Type B pancreatic cell (in vitro differentiated cells): ENCODE measurements at regions not wholly inside any gene's neighbourhood (a gene's known extent, or its start where the extent isn't known, plus 50 kb on each side); places are given as distances from the start of the nearest gene placed in this dataset.

Experiments used
- DNase-seq: peaks from one replicate; pipeline ENCODE4 v3.0.0; 2021; ENCODE audit warnings: mixed read lengths; ENCODE audit not compliant: unreplicated experiment; ENCODE audit errors: extremely low spot score
- H3K27ac Mint-ChIP-seq: 2 replicates; pipeline ENCODE4 v1.8.0; 2021; ENCODE audit warnings: mild to moderate bottlenecking, mixed read lengths
- H3K27me3 Mint-ChIP-seq: 2 replicates; pipeline ENCODE4 v1.8.0; 2021; ENCODE audit warnings: mixed read lengths
- H3K36me3 Mint-ChIP-seq: 2 replicates; pipeline ENCODE4 v1.8.0; 2021; ENCODE audit warnings: mixed read lengths
- H3K4me1 Mint-ChIP-seq: one replicate; pipeline ENCODE4 v1.8.0; 2021; ENCODE audit warnings: mixed read lengths; ENCODE audit not compliant: unreplicated experiment
- H3K4me3 Mint-ChIP-seq: 2 replicates; pipeline ENCODE4 v1.8.0; 2021; ENCODE audit warnings: mild to moderate bottlenecking, mixed read lengths
- H3K9me3 Mint-ChIP-seq: 2 replicates; pipeline ENCODE4 v1.8.0; 2021; ENCODE audit warnings: mixed read lengths
- TF ChIP-seq, protein P1 (sequence below): fragments of 200-600 bp; sonication (generic); conservative IDR thresholded peaks from 2 replicates; pipeline ENCODE4 v1.5.0; 2021; ENCODE audit warnings: antibody characterized with exemption, mild to moderate bottlenecking

DNA sequence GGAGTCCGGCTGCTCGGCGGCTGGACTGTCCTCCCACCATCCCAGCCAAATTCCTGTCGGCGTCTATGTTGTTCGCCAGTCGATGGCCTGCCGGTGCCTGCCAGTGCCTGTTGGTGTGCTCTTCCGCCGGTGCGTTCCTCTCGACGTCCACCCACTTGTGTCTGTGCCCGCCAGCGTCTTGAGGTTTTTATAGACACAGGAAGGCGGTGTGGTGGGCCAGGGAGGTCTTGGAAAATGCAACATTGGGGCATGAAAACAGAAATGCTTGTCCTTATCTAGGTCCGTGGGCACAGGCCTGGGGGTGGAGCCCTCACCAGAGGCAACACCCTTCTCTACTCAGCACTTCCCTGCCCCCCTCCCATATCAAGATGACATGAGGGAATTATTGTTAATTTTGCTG, 167.8 kb downstream of the IRF8 start:
- H3K9me3 Mint-ChIP-seq, result no peaks in the 10 kb centered on the region
- H3K27ac Mint-ChIP-seq, result no peak overlapping the region
- TF ChIP-seq, protein P1, sequence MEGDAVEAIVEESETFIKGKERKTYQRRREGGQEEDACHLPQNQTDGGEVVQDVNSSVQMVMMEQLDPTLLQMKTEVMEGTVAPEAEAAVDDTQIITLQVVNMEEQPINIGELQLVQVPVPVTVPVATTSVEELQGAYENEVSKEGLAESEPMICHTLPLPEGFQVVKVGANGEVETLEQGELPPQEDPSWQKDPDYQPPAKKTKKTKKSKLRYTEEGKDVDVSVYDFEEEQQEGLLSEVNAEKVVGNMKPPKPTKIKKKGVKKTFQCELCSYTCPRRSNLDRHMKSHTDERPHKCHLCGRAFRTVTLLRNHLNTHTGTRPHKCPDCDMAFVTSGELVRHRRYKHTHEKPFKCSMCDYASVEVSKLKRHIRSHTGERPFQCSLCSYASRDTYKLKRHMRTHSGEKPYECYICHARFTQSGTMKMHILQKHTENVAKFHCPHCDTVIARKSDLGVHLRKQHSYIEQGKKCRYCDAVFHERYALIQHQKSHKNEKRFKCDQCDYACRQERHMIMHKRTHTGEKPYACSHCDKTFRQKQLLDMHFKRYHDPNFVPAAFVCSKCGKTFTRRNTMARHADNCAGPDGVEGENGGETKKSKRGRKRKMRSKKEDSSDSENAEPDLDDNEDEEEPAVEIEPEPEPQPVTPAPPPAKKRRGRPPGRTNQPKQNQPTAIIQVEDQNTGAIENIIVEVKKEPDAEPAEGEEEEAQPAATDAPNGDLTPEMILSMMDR, result no peak
- H3K36me3 Mint-ChIP-seq, result no peaks in the 10 kb centered on the region
- peaks cover 45% of the 10 kb centered on the region for H3K27me3 Mint-ChIP-seq
- peaks cover 17% of the 10 kb centered on the region for H3K4me1 Mint-ChIP-seq
- no peak overlapping the region for H3K4me3 Mint-ChIP-seq
- no peak for DNase-seq

DNA sequence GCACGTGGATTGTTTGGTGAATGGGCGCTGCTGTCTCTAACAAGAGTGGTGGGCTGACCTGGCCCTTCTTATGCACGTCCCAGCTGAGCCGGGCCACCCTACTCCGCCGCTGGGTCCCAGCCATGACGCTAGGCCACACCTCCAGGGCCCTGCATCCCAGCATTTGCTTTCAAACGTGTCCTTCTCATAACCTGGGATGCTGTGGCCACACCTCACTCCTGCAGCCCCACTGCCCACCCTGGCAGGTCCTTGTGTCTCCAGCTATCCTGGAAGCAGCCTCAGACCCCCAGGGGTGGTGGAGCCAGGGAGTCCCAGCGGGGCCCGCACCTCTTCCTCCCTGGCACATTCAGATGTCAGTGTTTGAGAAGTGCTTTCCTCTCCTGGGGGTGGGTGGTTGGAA, 168.6 kb downstream of the IRF8 start:
- no peak for DNase-seq
- TF ChIP-seq, protein P1, result no peak
- H3K4me1 Mint-ChIP-seq, result peaks cover 11% of the 10 kb centered on the region
- no peak overlapping the region for H3K4me3 Mint-ChIP-seq
- no peaks in the 10 kb centered on the region for H3K9me3 Mint-ChIP-seq
- H3K27ac Mint-ChIP-seq, result no peak overlapping the region
- H3K36me3 Mint-ChIP-seq, result no peaks in the 10 kb centered on the region
- peaks cover 46% of the 10 kb centered on the region for H3K27me3 Mint-ChIP-seq

DNA sequence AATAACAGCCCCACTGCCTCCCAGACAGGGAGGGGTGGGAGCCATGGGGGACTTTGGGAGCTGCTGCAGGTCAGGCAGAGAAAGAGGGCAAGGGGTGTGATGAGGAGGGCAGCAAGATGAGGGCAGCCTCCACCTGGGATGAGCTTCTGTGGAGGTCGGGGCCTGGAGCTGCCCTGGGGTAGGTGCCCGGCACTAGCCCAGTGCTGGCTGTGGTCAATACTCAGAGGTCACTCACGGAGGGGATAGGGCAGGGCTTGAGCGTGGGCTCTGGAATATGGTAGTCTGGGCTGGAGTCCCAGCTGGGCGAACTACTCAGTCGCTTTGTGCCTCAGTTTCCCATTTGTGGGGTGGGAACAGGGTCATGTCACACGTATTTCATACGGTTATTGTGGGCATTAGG, 169.0 kb downstream of the IRF8 start:
- Mint-ChIP-seq H3K4me1 (peaks cover 15% of the 10 kb centered on the region), H3K27ac (no peak overlapping the region), H3K27me3 (peaks cover 48% of the 10 kb centered on the region)

DNA sequence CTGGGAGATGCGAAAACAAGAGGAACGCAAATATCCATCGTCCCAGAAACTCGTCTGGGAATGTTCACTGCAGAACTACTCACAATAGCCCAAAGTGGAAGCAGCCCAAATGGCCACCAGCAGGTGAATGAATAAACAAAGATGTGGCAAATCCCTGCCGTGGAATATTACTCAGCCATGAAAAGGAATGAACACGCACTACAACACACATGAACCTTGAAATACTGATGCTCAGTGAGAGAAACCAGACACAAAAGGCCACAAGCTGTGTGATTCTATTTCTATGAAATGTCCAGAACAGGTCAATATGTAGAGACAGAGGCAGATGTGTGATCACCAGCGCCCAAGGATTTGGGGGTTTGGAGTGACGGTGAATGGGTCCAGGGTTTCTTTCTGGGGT, 169.8 kb downstream of the IRF8 start:
- peaks cover 51% of the 10 kb centered on the region for H3K27me3 Mint-ChIP-seq

More for the DNA sequence above, 169.0 kb downstream of the IRF8 start:
- DNase-seq, result no peak
- no peaks in the 10 kb centered on the region for H3K36me3 Mint-ChIP-seq
- no peaks in the 10 kb centered on the region for H3K9me3 Mint-ChIP-seq
- TF ChIP-seq, protein P1, result no peak
- H3K4me3 Mint-ChIP-seq, result no peak overlapping the region

DNA sequence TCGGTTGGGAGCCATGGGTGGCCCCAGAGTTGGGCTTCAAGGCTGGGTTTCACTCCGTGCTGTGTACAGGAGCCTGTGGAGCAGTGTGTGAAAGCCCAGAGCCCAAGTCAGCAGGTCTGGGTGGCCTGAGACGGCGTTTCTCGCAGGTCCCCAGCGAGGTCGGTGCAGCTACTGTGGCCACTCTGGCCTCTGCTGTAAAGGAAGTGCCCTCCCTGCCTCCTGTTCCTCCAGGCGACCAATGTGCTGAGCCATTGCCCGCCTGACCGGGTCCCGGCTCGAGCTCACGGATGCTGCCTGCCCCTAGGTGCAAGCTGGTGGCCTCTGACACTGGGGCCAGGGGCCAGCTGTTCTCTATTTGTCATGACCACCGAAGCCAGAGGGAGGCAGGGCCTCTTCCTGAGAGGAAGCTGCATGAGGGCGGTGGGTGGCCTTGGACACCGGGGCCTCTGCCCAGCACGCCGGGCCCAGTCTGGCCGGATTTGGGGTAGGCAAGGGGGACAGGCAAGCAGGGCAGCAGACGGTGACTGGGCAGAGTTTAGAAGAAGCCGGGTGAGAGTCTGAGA, 170.9 kb downstream of the IRF8 start:
- H3K4me3 Mint-ChIP-seq, result no peak overlapping the region
- H3K4me1 Mint-ChIP-seq, result peaks cover 27% of the 10 kb centered on the region
- TF ChIP-seq, protein P1, result no peak
- H3K27me3 Mint-ChIP-seq, result peaks cover 56% of the 10 kb centered on the region
- no peak for DNase-seq
- H3K9me3 Mint-ChIP-seq, result no peaks in the 10 kb centered on the region
- H3K36me3 Mint-ChIP-seq, result no peaks in the 10 kb centered on the region
- H3K27ac Mint-ChIP-seq, result no peak overlapping the region

More for the DNA sequence above, 169.8 kb downstream of the IRF8 start:
- no peaks in the 10 kb centered on the region for H3K9me3 Mint-ChIP-seq
- no peak for DNase-seq
- H3K4me1 Mint-ChIP-seq, result peaks cover 17% of the 10 kb centered on the region
- TF ChIP-seq, protein P1, result no peak
- H3K36me3 Mint-ChIP-seq, result no peaks in the 10 kb centered on the region
- H3K27ac Mint-ChIP-seq, result no peak overlapping the region
- H3K4me3 Mint-ChIP-seq, result no peak overlapping the region

DNA sequence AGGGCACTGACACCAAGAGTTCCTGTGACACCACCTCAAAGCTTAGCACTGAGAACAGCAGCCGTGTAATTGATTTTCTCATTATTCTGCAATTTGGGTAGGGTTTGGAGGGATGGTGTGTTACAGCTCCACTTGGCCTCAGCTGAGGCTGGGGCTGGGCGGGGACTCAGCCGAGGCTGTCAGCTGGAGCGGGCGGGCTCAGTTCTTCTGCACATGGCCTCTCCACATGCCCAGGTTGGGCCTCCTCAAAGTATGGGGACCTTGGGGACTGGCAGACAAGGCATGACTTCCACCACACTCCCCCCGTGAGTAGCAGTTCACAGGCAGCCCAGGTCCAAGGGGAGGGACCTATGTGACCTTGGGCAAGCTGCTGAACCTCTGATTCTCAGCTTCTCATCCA, 171.5 kb downstream of the IRF8 start:
- H3K4me1 Mint-ChIP-seq, result peaks cover 34% of the 10 kb centered on the region
- H3K27ac Mint-ChIP-seq, result no peak overlapping the region
- no peaks in the 10 kb centered on the region for H3K9me3 Mint-ChIP-seq
- TF ChIP-seq, protein P1, result no peak
- H3K27me3 Mint-ChIP-seq, result peaks cover 60% of the 10 kb centered on the region
- no peak for DNase-seq
- no peaks in the 10 kb centered on the region for H3K36me3 Mint-ChIP-seq
- no peak overlapping the region for H3K4me3 Mint-ChIP-seq
